HG03460 (cell line): ENCODE measurements at regions not wholly inside any gene's neighbourhood (a gene's known extent, or its start where the extent isn't known, plus 50 kb on each side); places are given as distances from the start of the nearest gene placed in this dataset.

Experiments
- ATAC-seq: cut with Tn5 transposase; IDR thresholded peaks from one replicate; pipeline ENCODE4 v1.9.1; 2021; ENCODE audit not compliant: unreplicated experiment

GRCh38 chr15:36332301-36332700 lies 247.1 kb upstream of the CDIN1 start:
- ATAC-seq, result no peak

- ATAC-seq, result no peak
Measured at GRCh38 chr15:36332896-36333295, 246.5 kb upstream of the CDIN1 start.

- no peak for ATAC-seq
Measured at GRCh38 chr15:36334059-36334458, 245.4 kb upstream of the CDIN1 start.

GRCh38 chr15:36335224-36335623 lies 244.2 kb upstream of the CDIN1 start:
- no peak for ATAC-seq

GRCh38 chr15:36335659-36336058 lies 243.8 kb upstream of the CDIN1 start:
- ATAC-seq, result no peak

- no peak for ATAC-seq
Measured at GRCh38 chr15:36344887-36345286, 234.5 kb upstream of the CDIN1 start.

GRCh38 chr15:36347272-36347858 lies 232.1 kb upstream of the CDIN1 start:
- no peak for ATAC-seq

GRCh38 chr15:36356466-36356865 lies 223.0 kb upstream of the CDIN1 start:
- no peak for ATAC-seq

- no peak for ATAC-seq
Measured at GRCh38 chr15:36356978-36357601, 222.3 kb upstream of the CDIN1 start.

- no peak for ATAC-seq
Measured at GRCh38 chr15:36358094-36358493, 221.3 kb upstream of the CDIN1 start.

GRCh38 chr15:36358523-36358922 lies 220.9 kb upstream of the CDIN1 start:
- no peak for ATAC-seq

GRCh38 chr15:36359286-36359685 lies 220.1 kb upstream of the CDIN1 start:
- ATAC-seq, result no peak

- ATAC-seq, result no peak
Measured at GRCh38 chr15:36361351-36361870, 218.0 kb upstream of the CDIN1 start.

- ATAC-seq, result no peak
Measured at GRCh38 chr15:36362509-36362915, 216.9 kb upstream of the CDIN1 start.

- no peak for ATAC-seq
Measured at GRCh38 chr15:36363335-36363734, 216.1 kb upstream of the CDIN1 start.

GRCh38 chr15:36364377-36364776 lies 215.0 kb upstream of the CDIN1 start:
- ATAC-seq, result no peak

- no peak for ATAC-seq
Measured at GRCh38 chr15:36365963-36366362, 213.5 kb upstream of the CDIN1 start.

- no peak for ATAC-seq
Measured at GRCh38 chr15:36370051-36370730, 209.2 kb upstream of the CDIN1 start.

GRCh38 chr15:36370731-36371112 lies 208.7 kb upstream of the CDIN1 start:
- ATAC-seq, result no peak

- ATAC-seq, result no peak
Measured at GRCh38 chr15:36371509-36371908, 207.9 kb upstream of the CDIN1 start.

- no peak for ATAC-seq
Measured at GRCh38 chr15:36372968-36373367, 206.5 kb upstream of the CDIN1 start.

- ATAC-seq, result no peak
Measured at GRCh38 chr15:36373550-36373949, 205.9 kb upstream of the CDIN1 start.
